GM18873 (cell line): ENCODE measurements at regions not wholly inside any gene's neighbourhood (a gene's known extent, or its start where the extent isn't known, plus 50 kb on each side); places are given as distances from the start of the nearest gene placed in this dataset.
A peak's percentile ranks its signal among the peaks of the same experiment; 100 is the strongest.
"Not testable (repeated sequence)": the region's sequence is repeated elsewhere in the genome, so short reads cannot be mapped to it uniquely, and the experiment has no call there.

Experiments
- ATAC-seq: cut with Tn5 transposase; IDR thresholded peaks from one replicate; pipeline ENCODE4 v1.9.1; 2021; ENCODE audit warnings: mild to moderate bottlenecking, moderate library complexity, moderate number of reproducible peaks; ENCODE audit not compliant: unreplicated experiment, low FRiP score

DNA sequence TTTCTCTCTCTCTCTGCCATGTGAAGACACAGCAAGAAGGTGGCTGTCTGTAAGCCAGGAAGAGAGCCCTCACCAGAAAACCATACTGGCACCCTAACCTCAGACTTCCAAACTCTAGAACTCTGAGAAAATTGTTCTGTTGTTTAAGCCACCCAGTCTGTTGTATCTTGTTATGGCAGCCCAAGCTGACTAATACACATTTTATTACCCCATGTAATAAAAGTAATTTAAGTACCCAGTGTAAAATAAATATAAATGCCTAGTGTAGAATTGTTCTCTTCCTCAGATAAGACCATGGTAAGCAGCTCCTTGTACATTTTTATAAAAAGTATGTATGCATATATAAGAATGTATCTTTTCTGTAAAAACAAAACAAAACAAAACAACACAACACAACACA is 119.7 kb downstream of the DTL start:
- ATAC-seq = no peak

GRCh38 chr1:212157252-212157651 is 121.7 kb downstream of the DTL start:
- no peak for ATAC-seq

GRCh38 chr1:212158912-212159796 is 123.6 kb downstream of the DTL start:
- ATAC-seq = no peak

DNA sequence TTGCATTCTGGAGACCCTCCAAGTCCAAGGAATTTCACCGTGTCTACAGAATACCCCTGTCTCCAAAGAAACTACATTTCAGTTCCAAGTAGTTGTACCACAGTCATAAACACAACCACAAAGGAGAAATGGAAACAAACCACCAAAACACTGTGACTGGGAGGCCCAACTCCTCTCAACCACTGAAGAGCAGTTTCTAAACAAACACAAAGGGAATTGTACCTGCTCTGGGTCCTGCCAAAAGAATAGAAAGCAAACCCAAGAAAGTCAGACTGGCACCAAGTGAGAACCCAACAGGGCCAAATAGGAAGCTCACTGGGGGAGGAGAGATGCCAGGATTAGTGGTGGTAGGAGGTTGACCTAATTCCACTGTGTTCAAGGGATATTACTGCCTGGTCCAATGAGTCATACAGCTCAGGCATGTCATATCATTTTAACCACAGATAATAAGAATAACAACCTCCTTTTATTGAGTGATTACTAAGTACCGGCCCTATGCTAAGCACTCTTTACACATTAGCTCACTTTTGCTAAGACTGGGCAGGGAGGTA is 123.9 kb upstream of the PPP2R5A start:
- ATAC-seq = no peak

- no peak for ATAC-seq
Measured at GRCh38 chr1:212162635-212163034, 122.6 kb upstream of the PPP2R5A start.

DNA sequence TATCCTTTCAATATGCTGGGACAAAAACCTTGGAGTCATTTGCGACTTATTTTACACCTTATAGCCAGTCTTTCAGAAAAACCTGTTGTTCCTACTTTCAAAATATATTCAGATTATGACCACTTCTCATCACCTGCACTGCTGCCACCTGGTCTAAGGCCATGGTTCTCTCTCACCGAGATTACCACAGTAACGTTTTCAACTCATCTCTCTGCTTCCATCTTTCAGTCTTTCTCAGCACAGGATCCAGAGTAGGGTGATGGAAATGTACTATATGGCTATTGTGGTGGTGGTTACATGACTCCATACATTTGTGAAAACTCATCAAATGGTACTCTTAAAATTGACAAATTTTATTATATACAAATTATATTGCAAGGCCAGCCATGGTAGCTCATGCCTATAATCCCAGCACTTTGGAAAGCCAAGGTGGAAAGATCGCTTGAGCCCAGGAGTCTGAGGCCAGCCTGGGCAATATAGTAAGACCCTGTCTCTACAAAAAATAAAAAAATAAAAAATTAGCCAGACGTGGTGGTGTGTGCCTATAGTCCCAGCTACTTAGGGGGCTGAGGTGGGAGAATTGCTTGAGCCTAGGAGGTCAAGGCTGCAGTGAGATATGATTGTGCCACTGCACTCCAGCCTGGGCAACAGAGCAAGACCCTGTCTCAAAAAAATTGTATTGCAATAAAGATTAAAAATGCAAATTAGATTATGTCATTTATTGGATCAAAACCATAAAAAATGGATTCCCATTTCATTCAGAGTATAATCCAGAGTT is 120.9 kb upstream of the PPP2R5A start:
- no peak for ATAC-seq

DNA sequence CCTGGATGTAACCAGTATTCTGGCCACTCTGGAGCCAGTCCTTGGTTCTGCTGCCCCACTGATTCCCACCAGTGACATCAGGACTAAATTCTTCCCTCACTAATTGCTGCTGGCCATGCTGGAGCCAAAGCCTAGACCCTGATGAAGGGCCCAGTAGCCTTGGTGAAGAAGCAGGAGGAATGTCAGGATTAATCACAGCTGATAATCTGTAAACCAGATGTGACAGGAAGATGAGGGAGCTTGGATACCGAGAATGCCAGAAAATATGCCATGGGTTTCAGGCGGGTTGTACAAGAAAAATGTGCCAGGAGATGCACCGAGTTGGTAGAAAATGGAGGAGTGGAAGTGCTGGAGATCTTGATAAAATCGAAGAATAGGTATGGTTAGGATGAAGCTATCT is 119.0 kb upstream of the PPP2R5A start:
- ATAC-seq = no peak

DNA sequence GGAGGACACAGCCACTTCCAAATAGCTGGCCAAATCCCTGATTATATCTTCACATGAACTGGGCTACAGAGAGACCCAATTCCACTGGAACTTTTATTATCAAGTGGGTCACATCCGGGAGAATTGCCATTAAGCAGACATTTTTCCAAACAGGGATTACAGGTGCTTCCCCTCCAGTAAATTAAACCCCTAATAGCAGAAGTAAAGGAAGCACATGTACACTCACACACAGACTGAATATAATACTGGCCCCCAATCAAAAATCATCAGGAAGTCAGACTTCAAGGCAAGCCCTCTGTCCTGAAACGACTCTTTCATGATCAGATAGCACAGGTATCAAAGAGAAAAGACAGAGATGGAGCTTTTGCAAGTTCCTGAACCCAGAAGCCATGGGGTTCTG is 118.6 kb upstream of the PPP2R5A start:
- no peak for ATAC-seq

DNA sequence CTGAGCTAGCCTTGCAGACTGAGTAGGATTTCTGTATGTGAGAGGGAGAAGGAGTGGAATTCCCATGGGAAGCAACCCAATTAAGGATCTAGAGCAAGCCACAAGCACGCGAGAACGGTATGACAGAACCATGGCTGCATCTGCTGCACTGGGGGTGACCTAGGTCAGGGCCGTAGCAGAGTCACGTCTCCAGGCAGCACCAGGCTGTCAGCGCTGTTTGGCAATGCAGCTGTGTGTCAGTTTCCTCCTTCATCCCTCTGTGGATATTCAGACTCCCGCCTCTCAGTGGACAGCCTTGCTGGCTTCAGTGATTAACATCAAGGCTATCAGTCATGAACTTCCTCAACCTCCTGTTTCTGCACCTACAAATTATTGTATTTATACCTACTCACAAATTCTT is 118.1 kb upstream of the PPP2R5A start:
- no peak for ATAC-seq

- no peak for ATAC-seq
Measured at GRCh38 chr1:212173567-212173966, 111.6 kb upstream of the PPP2R5A start.

DNA sequence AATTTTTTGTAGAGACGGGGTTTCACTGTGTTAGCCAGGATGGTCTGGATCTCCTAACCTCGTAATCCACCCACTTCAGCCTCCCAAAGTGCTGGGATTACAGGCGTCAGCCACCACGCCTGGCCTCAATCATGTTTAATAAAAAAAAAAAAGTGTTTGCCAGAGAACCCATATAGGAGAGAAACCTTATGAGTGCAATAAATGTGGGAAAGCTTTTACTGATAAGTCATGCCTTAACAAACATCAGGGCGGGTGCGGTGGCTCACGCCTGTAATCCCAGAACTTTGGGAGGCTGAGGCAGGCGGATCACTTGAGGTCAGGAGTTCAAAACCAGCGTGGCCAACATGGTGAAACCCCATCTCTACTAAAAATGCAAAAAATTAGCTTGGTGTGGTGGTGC is 110.9 kb upstream of the PPP2R5A start:
- not testable (repeated sequence) for ATAC-seq

- ATAC-seq = no peak
Measured at GRCh38 chr1:212177542-212177941, 107.7 kb upstream of the PPP2R5A start.

DNA sequence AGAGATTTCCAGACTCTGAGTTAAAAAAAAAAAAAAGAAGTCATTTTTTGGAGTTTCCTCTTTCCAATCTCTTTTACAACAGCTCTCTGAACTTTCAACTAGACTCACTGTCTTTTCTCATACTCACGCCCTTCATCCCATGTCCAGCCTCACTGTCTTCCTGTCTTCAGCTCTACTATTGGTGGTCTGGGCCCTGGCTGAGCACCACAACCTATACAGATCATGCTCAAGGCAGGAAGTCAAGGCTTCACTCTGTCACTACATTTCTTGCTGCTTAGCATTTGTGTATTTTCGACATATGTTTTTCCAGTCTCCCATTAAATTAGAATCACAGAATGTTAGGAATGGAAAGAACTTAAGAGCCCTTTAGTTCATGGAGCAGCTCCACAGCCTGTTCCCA is 106.4 kb upstream of the PPP2R5A start:
- no peak for ATAC-seq

- ATAC-seq = no peak
Measured at GRCh38 chr1:212179394-212180076, 105.7 kb upstream of the PPP2R5A start.

DNA sequence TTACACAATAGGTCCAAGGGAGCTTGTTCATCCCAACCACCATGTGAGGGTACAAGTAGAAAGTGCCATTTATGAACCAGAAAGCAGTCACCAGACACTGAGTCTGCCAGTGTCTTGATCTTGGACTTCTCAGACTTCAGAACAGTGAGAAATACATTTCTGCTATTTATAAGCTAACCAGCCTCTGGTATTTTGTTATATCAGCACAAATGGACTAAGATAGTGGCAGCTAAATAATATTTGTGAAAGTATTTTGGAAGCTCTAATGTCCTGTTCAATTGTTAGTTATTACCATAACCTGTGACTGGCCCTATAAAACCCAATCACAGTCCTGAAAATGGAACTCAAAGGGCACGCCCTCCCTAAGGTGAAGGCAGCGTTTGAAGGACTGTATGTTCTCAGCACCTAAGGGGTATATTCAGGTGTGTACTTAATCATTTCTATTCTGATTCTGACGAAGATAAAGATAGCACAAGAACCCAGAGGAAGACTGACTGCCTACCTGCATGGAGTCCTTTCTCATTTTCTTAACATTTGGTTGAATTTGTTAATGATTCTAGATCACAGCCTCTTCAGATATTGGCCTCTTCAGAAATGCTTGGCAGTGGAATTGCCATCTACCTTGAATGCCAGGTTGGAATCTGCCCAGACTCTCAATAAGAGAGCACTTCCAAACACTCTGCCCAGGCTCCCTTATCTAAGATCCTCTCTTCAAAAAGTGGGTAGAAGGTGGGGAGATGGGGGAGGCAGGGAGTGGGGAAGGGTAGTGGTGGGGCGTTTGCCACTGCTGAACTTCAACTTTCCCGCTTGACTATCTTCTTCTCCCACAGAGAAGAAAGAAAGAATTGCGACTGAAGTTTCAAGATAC is 104.0 kb upstream of the PPP2R5A start:
- ATAC-seq = no peak

GRCh38 chr1:212182171-212182570 is 103.0 kb upstream of the PPP2R5A start:
- no peak for ATAC-seq

GRCh38 chr1:212182579-212182978 is 102.6 kb upstream of the PPP2R5A start:
- ATAC-seq = no peak

GRCh38 chr1:212186427-212187207 is 98.6 kb upstream of the PPP2R5A start:
- peak; percentile 95 for ATAC-seq
